ENCODE measurements at regions not wholly inside any gene's neighbourhood (a gene's known extent, or its start where the extent isn't known, plus 50 kb on each side); places are given as distances from the start of the nearest gene placed in this dataset.

GRCh38 chr4:20352163-20352431 is 100.4 kb downstream of the SLIT2 start:
- no peak for TF ChIP-seq CTCF (IDR thresholded peaks at IDR 0.05; ENCODE audit: unreplicated experiment)
- H3K9me3 Mint-ChIP-seq (ENCODE audit: low read depth): no peaks in the 10 kb centered on the region
- no peak overlapping the region for H3K4me3 Mint-ChIP-seq (ENCODE audit: low read depth)
- no peaks in the 10 kb centered on the region for H3K36me3 Mint-ChIP-seq (ENCODE audit: insufficient read depth)
- H3K27ac Mint-ChIP-seq: no peak overlapping the region
- DNase-seq (ENCODE audit: low spot score, unreplicated experiment): no peak
- peaks cover 19% of the 10 kb centered on the region for H3K4me1 Mint-ChIP-seq (ENCODE audit: low read depth)
- H3K27me3 Mint-ChIP-seq: no peaks in the 10 kb centered on the region

- peaks cover 19% of the 10 kb centered on the region for H3K4me1 Mint-ChIP-seq (ENCODE audit: low read depth)
- H3K9me3 Mint-ChIP-seq (ENCODE audit: low read depth): no peaks in the 10 kb centered on the region
- no peaks in the 10 kb centered on the region for H3K36me3 Mint-ChIP-seq (ENCODE audit: insufficient read depth)
- H3K27ac Mint-ChIP-seq: no peak overlapping the region
- no peak for DNase-seq (ENCODE audit: low spot score, unreplicated experiment)
- no peak for TF ChIP-seq CTCF (IDR thresholded peaks at IDR 0.05; ENCODE audit: unreplicated experiment)
- H3K4me3 Mint-ChIP-seq (ENCODE audit: low read depth): no peak overlapping the region
- no peaks in the 10 kb centered on the region for H3K27me3 Mint-ChIP-seq
Observed at GRCh38 chr4:20353646-20354045, 101.9 kb downstream of the SLIT2 start.

GRCh38 chr4:20354120-20354519 is 102.4 kb downstream of the SLIT2 start:
- H3K27ac Mint-ChIP-seq: no peak overlapping the region
- no peaks in the 10 kb centered on the region for H3K9me3 Mint-ChIP-seq (ENCODE audit: low read depth)
- no peak for DNase-seq (ENCODE audit: low spot score, unreplicated experiment)
- H3K4me1 Mint-ChIP-seq (ENCODE audit: low read depth): peaks cover 19% of the 10 kb centered on the region
- no peak overlapping the region for H3K4me3 Mint-ChIP-seq (ENCODE audit: low read depth)
- TF ChIP-seq CTCF (IDR thresholded peaks at IDR 0.05; ENCODE audit: unreplicated experiment): no peak
- no peaks in the 10 kb centered on the region for H3K36me3 Mint-ChIP-seq (ENCODE audit: insufficient read depth)
- H3K27me3 Mint-ChIP-seq: no peaks in the 10 kb centered on the region

- Mint-ChIP-seq H3K4me1 (ENCODE audit: low read depth) (peaks cover 19% of the 10 kb centered on the region), H3K9me3 (ENCODE audit: low read depth) (no peaks in the 10 kb centered on the region), H3K36me3 (ENCODE audit: insufficient read depth) (no peaks in the 10 kb centered on the region), H3K27me3 (no peaks in the 10 kb centered on the region), H3K27ac (no peak overlapping the region), H3K4me3 (ENCODE audit: low read depth) (no peak overlapping the region)
- no peak for TF ChIP-seq CTCF (IDR thresholded peaks at IDR 0.05; ENCODE audit: unreplicated experiment)
- DNase-seq (ENCODE audit: low spot score, unreplicated experiment): no peak
Observed at GRCh38 chr4:20356565-20356964, 104.9 kb downstream of the SLIT2 start.

GRCh38 chr4:20358110-20358509 is 106.4 kb downstream of the SLIT2 start:
- H3K27ac Mint-ChIP-seq: no peak overlapping the region
- H3K36me3 Mint-ChIP-seq (ENCODE audit: insufficient read depth): no peaks in the 10 kb centered on the region
- H3K9me3 Mint-ChIP-seq (ENCODE audit: low read depth): no peaks in the 10 kb centered on the region
- H3K4me1 Mint-ChIP-seq (ENCODE audit: low read depth): peaks cover 15% of the 10 kb centered on the region
- DNase-seq (ENCODE audit: low spot score, unreplicated experiment): no peak
- H3K27me3 Mint-ChIP-seq: no peaks in the 10 kb centered on the region
- TF ChIP-seq CTCF (IDR thresholded peaks at IDR 0.05; ENCODE audit: unreplicated experiment): no peak
- no peak overlapping the region for H3K4me3 Mint-ChIP-seq (ENCODE audit: low read depth)

GRCh38 chr4:20359692-20360091 is 108.0 kb downstream of the SLIT2 start:
- Mint-ChIP-seq H3K36me3 (ENCODE audit: insufficient read depth) (no peaks in the 10 kb centered on the region), H3K27ac (no peak overlapping the region), H3K4me3 (ENCODE audit: low read depth) (no peak overlapping the region), H3K4me1 (ENCODE audit: low read depth) (peaks cover 10% of the 10 kb centered on the region), H3K9me3 (ENCODE audit: low read depth) (no peaks in the 10 kb centered on the region), H3K27me3 (no peaks in the 10 kb centered on the region)
- no peak for DNase-seq (ENCODE audit: low spot score, unreplicated experiment)
- no peak for TF ChIP-seq CTCF (IDR thresholded peaks at IDR 0.05; ENCODE audit: unreplicated experiment)

Data from progenitor cell of endocrine pancreas (in vitro differentiated cells).